Sciatic nerve (tissue), 2 donors: ENCODE measurements at regions not wholly inside any gene's neighbourhood (a gene's known extent, or its start where the extent isn't known, plus 50 kb on each side); places are given as distances from the start of the nearest gene placed in this dataset.
A peak's percentile ranks its signal among the peaks of the same experiment; 100 is the strongest.

Experiments
- ATAC-seq: fragments of 200-7000 bp; cut with Tn5 transposase; one replicate; pipeline ENCODE4 v1.9.1; 2020; ENCODE audit warnings: mild to moderate bottlenecking, moderate library complexity
- DNase-seq: peaks from one replicate; pipeline ENCODE4 v3.0.0-alpha.2; 2020; ENCODE audit warnings: low spot score
- intact Hi-C: fragments of 100-400 bp; cut with DNase I; formaldehyde crosslinking; loops from one replicate; pipeline ENCODE4 v1.14.2; 2022
- donor health status: DM: no; HTN: no; CAD: no.
- donor health status: DM: no; HTN: no; CAD: no.

DNA sequence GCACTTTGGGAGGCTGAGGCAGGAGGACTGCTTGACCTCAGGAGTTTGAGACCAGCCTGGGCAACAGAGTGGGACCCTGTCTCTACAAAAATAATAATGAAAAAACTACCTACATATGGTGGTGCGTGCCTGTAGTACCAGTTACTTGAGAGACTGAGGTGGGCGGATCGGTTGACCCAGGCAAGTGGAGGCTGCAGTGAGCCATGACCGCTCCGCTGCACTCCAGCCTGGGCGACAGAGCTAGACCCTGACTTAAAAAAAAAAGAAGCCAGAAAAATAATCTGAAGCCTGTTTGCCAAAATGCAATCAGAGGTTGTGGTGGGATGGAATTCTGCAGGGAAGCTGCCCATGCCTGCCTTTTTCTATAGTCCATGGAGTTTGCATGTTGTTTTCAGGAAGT is 50.4 kb upstream of the GGTA1 start:
- intact Hi-C loops, result no loop called here

DNA sequence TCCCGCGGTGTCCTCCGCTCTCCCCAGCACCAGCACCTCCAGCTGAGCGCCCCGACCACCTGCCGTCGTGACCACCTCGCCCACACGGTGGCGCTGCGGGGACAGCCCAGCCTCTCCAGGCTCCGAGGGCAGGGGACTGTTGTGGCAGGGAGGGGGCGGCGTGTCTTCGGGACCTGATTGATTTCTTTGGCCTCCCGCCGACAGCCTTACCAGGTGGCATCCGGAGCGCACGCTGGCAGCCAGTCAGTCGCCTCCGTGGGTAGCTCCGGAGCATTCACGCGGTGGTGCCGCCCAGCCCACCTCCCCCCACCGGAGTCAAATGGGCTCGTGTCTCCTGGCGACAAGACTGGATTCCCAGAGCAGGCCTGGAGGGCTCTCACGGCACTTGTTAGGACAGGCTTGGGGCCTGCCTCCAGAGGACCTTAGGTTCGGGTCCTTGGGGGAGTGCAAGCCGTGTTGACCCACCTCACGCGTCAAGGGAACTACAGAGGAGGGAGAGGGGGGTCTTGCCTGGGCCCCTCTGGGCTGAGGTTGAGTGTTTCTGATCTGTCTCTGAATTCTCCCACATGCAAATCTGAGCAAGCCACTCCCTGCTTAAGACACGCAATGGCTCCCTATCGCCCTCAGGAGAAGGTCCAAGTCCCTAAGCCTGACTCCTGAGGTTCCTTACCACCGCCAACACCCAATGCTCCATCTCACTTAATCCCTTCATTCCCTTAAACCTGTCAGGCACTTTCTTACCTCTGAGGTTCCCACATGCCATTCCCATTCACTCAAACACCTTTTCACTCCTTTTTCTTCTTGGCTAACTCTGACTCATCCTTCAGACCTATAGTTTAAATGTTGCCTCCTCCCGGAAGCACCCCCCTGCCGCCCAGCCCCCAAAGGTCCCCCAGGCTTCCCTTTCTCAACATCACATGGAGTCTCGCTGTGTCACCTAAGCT is 51.2 kb upstream of the GGTA1 start:
- intact Hi-C loops, result no loop called here
- peak; percentile 75 for ATAC-seq
- DNase-seq, result peak; percentile 91

More for the DNA sequence above, 50.4 kb upstream of the GGTA1 start:
- no peak for ATAC-seq
- no peak for DNase-seq

DNA sequence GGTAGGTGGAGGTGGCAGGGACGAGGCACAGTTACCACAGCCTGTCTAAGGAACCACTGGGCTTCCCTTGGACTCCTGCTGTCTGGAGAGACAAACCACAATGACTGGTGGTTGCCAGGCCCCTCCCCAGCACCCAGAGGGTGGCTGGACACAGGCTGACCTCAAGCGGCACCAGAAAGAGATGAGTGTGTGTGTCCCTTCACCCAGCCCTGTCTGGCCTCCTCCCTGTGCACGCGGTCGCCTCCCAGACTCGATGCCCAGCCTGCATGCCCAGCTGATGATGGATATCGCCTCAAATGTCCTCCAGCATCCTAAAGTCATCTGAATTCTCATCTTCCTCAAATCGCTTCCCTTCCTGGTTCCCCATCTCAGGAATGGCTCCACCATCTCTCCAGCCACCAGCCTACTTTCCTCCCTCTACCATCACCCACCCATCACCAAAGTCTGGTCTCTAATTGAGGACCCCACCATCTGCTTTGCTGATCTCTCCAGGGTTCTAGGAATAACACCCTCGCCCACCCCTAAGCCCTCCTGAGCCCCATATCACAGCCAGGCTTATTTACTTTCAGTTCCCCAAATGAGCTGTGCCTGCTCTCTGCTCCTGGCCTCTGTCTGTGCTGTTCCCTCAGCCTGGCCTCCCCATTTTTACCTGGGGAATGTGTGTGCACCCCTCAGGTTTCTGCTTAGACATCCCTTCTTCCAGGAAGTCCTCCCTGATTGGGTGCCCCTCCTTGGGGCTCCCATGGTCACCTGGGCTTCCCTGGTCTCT is 52.5 kb upstream of the GGTA1 start:
- intact Hi-C loops, result no loop called here
- DNase-seq (no peak), ATAC-seq (no peak)

DNA sequence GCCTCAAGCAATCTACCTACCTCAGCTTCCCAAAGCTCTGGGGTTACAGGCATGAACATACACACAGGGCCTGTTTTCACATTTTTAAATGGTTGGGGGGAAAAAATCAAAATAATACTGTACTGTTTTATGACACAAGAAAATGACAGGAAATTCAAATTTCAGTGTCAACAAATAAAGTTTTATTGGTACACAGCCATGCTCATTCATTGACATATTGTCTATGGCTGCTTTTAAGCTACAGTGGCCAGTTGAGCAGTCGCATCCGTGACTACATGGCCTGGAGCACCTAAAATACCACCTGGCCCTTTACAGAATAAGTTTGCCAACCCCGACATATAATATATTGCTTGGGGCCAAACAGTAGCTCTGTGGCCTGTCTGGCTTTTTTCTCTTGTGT is 56.4 kb upstream of the GGTA1 start:
- DNase-seq (no peak), ATAC-seq (no peak)
- intact Hi-C loops, result no loop called here

DNA sequence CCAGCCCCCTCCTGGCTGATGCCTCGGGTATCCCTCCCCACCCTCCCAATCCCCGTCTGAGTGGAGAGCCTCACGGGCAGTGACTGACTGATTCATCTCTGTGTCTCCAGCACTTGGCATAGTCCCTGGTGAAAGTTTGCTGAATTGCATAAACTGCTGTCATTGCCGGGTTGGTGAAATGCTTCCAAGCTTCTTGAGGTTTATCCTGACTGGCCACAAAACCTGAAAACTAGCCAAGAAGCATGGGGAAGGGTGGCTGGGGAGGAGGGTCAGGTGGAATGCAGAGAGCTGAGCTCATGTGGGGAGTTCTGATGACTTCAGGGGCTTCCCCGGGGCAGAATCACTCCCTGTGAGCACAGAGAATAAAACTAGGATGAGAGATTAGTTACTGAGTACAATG is 56.9 kb upstream of the GGTA1 start:
- ATAC-seq (peak; percentile 54), DNase-seq (no peak)
- intact Hi-C loops, result no loop called here

DNA sequence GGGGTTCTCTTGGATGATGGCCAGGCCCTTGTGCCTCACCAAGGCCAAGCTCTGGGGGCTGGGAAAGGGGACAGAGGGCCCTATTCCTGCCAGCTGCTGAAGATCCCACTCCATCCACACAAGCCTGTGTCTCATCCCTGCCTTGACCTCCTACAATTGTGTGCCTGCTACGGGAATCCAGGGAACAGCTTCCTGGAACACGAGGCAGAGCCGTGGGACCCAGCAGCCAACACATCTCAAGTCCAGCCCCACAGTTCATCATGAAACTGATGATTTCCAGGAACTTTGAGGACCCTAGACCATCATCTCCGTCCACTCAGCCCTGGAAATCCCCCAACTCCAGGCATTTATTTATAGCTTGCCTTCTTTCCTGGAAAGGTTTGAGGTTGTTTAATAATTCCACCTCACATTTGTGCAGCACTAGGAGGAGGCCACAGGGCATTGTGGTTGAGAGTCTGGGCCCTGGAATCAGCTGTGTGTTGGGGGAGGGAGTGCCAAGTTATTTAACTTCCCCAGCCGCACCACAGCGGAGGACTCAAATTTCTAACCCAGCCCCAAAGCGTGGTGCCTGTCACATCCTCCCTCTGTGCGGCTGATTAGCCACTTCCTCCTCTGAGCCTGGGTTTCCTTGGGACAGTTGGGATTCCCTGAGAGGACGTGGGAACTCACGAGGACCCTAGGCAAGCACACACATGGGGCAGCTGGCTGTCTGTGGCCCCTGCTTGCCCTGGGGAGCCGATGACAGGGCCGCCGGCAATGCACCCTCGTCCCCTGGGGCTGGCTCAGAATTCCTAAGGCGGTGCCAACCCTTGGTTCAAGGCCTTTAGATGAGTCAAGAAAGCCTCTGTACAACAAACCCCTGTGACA is 58.2 kb upstream of the GGTA1 start:
- DNase-seq, result peak; percentile 74
- intact Hi-C loops, result no loop called here
- peak; percentile 87 for ATAC-seq

DNA sequence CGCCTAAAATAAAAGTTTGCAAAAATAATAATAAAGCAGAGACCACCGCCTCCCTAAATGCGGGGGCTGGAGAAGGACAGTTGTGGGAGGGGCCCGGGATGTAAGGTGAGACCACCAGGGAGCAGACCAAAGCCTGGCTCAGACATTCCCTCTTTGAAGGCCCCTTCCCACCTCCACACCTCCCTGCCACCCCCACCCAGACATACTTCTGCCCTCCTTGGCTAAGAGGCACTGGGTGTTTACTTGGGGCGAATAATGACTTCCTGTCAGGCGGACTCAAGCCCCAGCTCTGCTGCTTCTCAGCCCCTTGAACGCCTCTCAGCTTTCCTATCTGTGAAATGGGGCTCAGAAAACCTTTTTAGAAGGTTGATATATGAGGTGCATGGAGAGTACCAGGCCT is 58.8 kb upstream of the GGTA1 start:
- DNase-seq (no peak), ATAC-seq (no peak)

DNA sequence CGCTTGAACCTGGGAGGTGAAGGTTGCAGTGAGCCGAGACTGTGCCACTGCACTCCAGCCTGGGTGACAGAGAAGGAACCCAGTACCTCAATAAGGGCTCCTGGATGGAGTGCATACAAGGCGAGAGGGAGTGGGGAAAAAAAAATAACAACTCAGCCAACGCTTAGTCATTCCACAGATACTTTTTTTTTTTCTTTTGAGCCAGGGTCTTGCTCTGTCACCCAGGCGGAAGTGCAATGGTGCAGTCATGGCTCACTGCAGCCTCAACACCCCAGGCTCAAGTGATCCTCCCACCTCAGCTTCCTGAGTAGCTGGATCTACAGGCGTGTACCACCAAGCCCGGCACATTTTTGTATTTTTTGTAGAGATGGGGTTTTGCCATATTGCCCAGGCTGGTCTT is 59.5 kb upstream of the GGTA1 start:
- DNase-seq (no peak), ATAC-seq (no peak)
- intact Hi-C loops, result no loop called here

More for the DNA sequence above, 58.8 kb upstream of the GGTA1 start:
- intact Hi-C loops, result no loop called here

DNA sequence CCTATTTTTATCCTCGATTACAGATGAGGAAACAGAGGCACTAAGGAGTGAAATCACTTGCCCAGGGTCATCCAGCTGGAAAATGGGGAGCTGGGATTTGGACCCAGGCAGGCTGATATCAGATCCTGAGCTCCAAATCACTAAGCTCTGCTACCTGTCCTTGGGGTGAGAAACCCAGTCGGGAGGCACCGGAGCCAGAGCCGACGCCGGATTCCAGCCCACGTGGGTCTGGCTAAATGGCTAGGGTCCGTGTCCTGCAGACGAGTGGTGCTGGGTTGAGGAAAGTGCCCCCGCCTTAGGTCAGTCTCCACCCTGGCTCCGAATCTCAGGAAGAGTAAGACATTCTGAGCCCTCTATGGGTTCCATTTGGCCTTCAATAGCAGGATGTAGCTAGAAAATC is 61.3 kb upstream of the GGTA1 start:
- ATAC-seq (no peak), DNase-seq (no peak)
- intact Hi-C loops, result no loop called here

DNA sequence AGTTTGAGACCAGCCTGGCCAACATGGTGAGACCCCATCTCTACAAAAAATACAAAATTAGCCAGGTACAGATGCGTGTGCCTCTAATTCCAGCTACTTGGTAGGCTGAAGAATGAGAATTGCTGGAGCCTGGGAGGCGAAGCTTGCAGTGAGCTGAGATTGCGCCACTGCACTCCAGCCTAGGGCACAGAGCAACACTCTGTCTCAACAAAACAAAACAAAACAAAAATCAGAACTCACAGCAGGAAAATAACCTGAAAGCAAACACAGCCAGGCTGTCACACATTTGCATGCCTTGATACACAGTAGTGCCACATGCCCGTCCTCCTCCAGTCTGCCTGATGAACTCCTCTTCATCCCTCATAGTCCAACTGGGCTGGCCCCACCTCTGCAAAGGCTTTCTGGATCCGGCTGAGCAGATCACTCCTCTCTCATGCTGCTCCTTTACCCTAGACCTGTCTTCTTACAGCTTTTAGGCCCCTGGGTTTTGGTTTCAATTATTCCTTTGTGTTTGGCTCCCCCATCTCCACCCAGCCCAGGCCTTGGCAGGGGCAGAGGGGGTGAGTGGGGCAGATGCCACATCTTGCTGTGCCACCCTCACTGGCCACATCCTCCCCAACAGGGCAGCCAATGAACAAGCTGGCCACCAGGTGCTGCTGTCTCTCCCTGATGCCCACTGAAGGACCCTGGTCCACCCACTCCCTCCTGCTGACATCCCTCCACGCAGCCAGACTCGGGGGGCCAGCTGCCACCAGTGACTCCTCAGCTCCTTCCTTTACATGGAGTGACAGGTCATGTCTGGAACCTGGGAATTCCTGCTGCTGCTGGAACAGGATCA is 62.0 kb upstream of the GGTA1 start:
- ATAC-seq (no peak), DNase-seq (no peak)
- intact Hi-C loops, result no loop called here

DNA sequence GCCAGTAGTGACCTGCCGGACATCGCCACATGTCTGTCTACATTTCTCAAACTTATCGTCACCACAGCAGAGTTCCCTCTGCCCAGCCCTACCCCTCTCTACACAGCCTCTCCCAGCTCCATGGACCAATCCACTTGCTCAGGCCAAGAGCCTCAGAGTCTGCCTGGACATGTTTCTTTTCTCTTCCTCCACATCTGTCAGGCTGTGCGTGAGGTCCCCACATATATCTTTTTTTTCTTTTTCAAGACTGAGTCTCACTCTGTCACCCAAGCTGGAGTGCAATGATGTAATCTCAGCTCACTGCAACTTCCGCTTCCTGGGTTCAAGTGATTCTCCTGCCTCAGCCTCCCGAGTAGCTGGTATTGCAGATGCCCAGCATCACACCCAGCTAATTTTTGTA is 62.7 kb upstream of the GGTA1 start:
- ATAC-seq, result no peak
- no peak for DNase-seq
- intact Hi-C loops, result no loop called here

DNA sequence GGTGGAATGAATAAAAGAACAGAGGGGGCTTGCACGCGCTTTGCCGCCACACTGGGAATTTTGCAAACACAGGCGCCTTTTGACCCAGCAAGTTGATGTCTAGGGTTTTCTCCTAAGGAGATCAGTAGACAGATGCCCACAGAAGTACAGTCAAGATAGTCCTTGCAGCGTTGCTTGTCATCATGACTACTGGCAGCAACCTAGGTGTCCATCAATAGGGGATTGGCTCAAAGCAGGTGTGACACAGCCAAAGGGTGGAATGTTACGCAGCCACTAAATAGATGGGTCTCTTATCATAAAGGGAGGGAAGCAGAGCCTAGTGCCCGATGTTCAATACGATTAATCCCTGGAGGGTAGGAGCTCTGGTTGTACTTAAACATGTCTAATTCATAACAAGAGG is 63.8 kb upstream of the GGTA1 start:
- no peak for DNase-seq
- intact Hi-C loops, result no loop called here

DNA sequence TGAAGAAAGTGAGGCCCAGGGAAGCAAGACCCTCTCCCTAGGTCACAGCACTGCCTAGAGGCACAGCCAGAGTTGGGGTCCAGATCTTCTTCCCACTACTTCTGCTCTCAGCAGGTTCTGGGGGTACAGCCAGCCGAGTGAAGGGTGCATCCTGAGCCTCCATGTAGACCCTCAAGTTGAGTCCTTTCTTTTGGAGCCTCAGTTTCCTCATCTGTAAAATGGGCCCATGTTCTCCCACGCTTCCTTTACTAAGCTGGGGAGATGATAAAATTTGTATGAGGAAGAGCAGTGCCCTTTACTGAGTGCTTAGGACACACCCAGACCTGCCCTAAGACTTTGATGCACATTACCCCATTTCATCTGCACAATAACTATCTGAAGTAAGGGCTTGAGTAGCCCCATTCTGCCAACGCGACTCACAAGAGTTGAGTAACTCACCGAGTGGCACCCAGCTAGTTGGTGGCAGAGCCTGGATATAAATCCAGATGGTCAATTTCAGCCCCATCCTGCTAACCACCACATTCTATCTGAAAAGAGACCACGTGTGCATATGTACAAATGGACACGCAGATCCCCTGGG is 64.3 kb upstream of the GGTA1 start:
- intact Hi-C loops, result no loop called here
- ATAC-seq (no peak), DNase-seq (no peak)

More for the DNA sequence above, 63.8 kb upstream of the GGTA1 start:
- ATAC-seq, result no peak

DNA sequence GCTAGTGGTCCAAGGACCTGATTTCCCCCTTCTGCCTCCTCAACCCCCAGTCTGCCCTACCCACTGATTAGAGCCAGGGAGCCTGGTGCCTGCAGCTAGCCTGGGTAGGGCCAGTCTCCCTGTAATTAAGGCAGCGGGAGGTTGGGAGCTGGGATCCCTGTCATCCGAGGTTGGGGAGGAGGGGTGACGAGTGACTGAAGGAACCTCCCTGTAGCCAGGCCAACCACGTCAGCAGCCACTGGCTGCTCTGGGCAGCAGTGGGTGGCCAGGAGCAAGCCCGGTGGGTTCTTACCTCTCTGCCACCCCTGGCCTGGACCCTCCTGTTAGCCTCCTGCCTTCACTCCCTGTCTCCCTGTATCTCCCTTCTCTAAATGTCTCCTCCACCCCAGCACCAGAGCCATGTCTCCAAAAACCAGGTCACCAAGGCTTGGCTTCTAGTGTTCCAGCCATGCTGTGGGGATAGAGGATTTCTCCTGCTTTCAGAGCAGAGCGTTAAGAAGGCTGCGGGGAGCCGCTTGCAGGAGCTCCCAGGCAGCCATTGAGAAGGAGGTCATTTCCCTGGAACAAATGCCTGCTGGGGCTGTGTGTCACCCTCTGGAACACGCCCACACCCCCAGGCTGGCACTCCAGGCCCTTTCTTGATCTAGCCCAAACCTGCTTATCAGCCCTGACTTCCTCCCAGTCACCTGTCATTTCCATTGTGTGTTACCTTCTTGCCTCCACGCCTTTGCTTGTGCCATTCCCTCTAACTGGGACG is 65.0 kb upstream of the GGTA1 start:
- no peak for ATAC-seq
- DNase-seq, result no peak
- intact Hi-C loops, result no loop called here

DNA sequence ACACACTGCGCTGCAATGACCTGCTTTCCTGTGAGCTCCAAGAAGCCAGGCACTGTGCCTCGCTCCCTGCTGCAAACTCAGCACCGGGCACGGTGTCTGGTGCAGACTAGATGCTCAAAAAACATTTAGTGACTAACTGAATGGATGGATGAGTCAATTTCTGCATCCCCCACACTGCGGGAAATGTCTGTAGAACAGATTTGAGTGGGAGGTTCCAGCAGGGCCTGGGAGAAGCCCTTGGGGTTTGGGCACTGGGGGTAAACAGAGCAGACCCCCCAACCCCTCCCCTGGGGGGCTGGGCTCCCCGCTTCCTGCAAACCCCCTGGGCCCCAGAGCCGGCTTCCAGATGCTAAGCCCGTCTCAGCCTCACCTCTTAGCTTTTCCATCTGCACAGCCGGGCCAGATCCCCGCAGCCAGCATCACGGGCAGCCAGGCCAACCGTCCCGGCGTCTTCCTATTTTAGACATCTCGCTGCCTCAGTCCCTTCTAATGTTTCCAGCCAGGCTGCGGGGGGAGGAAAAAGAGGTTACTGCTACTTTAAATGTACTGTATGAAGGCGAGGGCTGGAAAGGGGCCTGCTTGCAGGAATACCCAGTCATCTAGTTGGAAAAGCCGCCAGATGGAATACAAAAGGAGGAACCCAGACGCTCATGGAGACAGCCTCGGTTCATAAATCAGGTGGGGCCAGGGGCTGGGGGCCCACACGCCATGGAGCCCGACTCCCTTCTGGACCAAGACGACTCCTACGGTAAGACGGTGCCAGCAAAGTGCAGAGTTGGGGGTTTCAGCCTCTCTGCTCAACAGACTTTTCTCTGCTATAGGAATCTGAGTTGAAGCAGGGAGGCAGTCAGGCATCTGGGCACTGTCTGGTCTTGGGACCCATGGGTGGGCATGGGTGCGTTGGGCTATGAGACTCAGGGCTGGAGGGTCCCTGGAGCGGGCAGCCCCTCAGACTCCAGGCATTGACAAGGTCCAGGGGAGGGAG is 67.1 kb upstream of the GGTA1 start:
- peak; percentile 23 for ATAC-seq
- intact Hi-C loops, result no loop called here
- no peak for DNase-seq
